Heart left ventricle (tissue), 13 donors: ENCODE measurements at regions not wholly inside any gene's neighbourhood (a gene's known extent, or its start where the extent isn't known, plus 50 kb on each side); places are given as distances from the start of the nearest gene placed in this dataset.

Experiments
- POLR2A ChIP-seq, 2 donors: fragments of 450-650 bp; IDR thresholded peaks; one replicate each; pipeline ENCODE4 v1.6.1; 2017; ENCODE audit warnings: antibody characterized with exemption in 2 of 2, mild to moderate bottlenecking in 2 of 2, moderate library complexity in 2 of 2
- TF ChIP-seq, protein P1 (sequence below), 12 donors: fragments of 200-600 bp; sonication (generic) in 4 of 12; IDR thresholded peaks; one replicate each; pipeline versions ENCODE4 v1.5.0 to v1.8.0; 2018 to 2022; ENCODE audit warnings: antibody characterized with exemption in 12 of 12, mild to moderate bottlenecking in 5 of 12
- donor health status: ischemic (EF 13 %, LVEDD 7.1; RV severe dilation, severe dysfunction).
- donor health status: DM: no; HTN: yes; CAD: no.
- donor health status: DM: no; HTN: no; CAD: no.
- donor health status: ischemic (EF 25% LVEDD 6.9; RV normal size, moderate dysfunction).
- donor health status: ischemic (EF 25% LVEDD 5.7; RV mildly dilated, moderate dysfunction).
- donor health status: ischemic (EF 35%, LVEDD 5.7; RV mildly dilated, moderate dysfunction).
- donor health status: nonischemic (EF 11% LVEDD 7.7; RV severe dilation, severe dysfunction).
- donor health status: DM: yes; HTN: yes; CAD: no.
- donor health status: PGD.
- donor health status: ischemic (EF 29% LVEDD 5.4; RV normal size, mild dysfunction).
- donor health status: nonischemic (EF 23%, LVEDD 6.1; RV moderate dilation, normal function).

- TF ChIP-seq, protein P1, sequence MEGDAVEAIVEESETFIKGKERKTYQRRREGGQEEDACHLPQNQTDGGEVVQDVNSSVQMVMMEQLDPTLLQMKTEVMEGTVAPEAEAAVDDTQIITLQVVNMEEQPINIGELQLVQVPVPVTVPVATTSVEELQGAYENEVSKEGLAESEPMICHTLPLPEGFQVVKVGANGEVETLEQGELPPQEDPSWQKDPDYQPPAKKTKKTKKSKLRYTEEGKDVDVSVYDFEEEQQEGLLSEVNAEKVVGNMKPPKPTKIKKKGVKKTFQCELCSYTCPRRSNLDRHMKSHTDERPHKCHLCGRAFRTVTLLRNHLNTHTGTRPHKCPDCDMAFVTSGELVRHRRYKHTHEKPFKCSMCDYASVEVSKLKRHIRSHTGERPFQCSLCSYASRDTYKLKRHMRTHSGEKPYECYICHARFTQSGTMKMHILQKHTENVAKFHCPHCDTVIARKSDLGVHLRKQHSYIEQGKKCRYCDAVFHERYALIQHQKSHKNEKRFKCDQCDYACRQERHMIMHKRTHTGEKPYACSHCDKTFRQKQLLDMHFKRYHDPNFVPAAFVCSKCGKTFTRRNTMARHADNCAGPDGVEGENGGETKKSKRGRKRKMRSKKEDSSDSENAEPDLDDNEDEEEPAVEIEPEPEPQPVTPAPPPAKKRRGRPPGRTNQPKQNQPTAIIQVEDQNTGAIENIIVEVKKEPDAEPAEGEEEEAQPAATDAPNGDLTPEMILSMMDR (IDR thresholded peaks at IDR 0.05), result no peak
- no peak for TF ChIP-seq POLR2A (IDR thresholded peaks at IDR 0.05)
Observed at GRCh38 chr13:26500618-26501320, 56.7 kb upstream of the WASF3 start.
